ENCODE measurements at regions not wholly inside any gene's neighbourhood (a gene's known extent, or its start where the extent isn't known, plus 50 kb on each side); places are given as distances from the start of the nearest gene placed in this dataset.
"Not testable (repeated sequence)": the region's sequence is repeated elsewhere in the genome, so short reads cannot be mapped to it uniquely, and the experiment has no call there.

GRCh38 chr1:239985044-239985443 is 106.6 kb upstream of the FMN2 start:
- Histone ChIP-seq H3K36me3 (no peaks in the 10 kb centered on the region), H3K27ac (no peak overlapping the region), H3K9me3 (peaks cover 0 to 54% (median 30%) of the 10 kb centered on the region in 8 donors), H3K4me3 (no peak overlapping the region), H3K4me1 (no peaks in the 10 kb centered on the region), H3K27me3 (replicated peaks in 1 of 7) (no peaks in the 10 kb centered on the region)
- TF ChIP-seq POLR2AphosphoS5 (IDR thresholded peaks at IDR 0.05) = no peak
- no peak for TF ChIP-seq POLR2A (IDR thresholded peaks at IDR 0.05)
- DNase-seq = no peak
- intact Hi-C loops (cut with DNase I; ENCODE audit: low total_unique reads) = no loop called here
- WGBS, 5 donors = 81 to 98% (median 95%) methylated on average over 4 of the region's 4 CpGs

GRCh38 chr1:239987103-239987745 is 104.5 kb upstream of the FMN2 start:
- DNase-seq = no peak

GRCh38 chr1:239989990-239990389 is 101.7 kb upstream of the FMN2 start:
- no peaks in the 10 kb centered on the region for H3K4me1 ChIP-seq
- intact Hi-C loops (cut with DNase I; ENCODE audit: low total_unique reads) = no loop called here
- DNase-seq = no peak
- TF ChIP-seq POLR2AphosphoS5 (IDR thresholded peaks at IDR 0.05) (no peak), CTCF (IDR thresholded peaks at IDR 0.05 in 8 of 11, conservative IDR thresholded peaks at IDR 0.05 in 3 of 11) (no peak), POLR2A (IDR thresholded peaks at IDR 0.05) (no peak)
- 65 to 87% (median 79%) methylated on average over 2 of the region's 2 CpGs for WGBS, 5 donors
- H3K27me3 ChIP-seq (replicated peaks in 1 of 7) = peaks cover 0 to 23% (median 0%) of the 10 kb centered on the region in 7 donors
- H3K4me3 ChIP-seq = no peak overlapping the region
- no peaks in the 10 kb centered on the region for H3K36me3 ChIP-seq
- no peak overlapping the region for H3K27ac ChIP-seq
- H3K9me3 ChIP-seq = peaks cover 0 to 18% (median 14%) of the 10 kb centered on the region in 8 donors

More at GRCh38 chr1:239987103-239987745, 104.5 kb upstream of the FMN2 start:
- peak in 7 of 11 experiments; percentile 7 to 61 (median 53) for TF ChIP-seq CTCF (IDR thresholded peaks at IDR 0.05 in 8 of 11, conservative IDR thresholded peaks at IDR 0.05 in 3 of 11)
- TF ChIP-seq POLR2A (IDR thresholded peaks at IDR 0.05) = no peak
- Histone ChIP-seq H3K4me3 (no peak overlapping the region), H3K27me3 (replicated peaks in 1 of 7) (peaks cover 0 to 6% (median 0%) of the 10 kb centered on the region in 7 donors), H3K9me3 (peaks cover 0 to 42% (median 26%) of the 10 kb centered on the region in 8 donors), H3K36me3 (no peaks in the 10 kb centered on the region), H3K27ac (no peak overlapping the region), H3K4me1 (no peaks in the 10 kb centered on the region)
- intact Hi-C loops (cut with DNase I; ENCODE audit: low total_unique reads) = no loop called here
- WGBS, 5 donors = 5 to 13% (median 9%) methylated on average over 2 of the region's 2 CpGs

GRCh38 chr1:239992566-239992965 is 99.1 kb upstream of the FMN2 start:
- H3K27ac ChIP-seq; H3K4me1 ChIP-seq; H3K36me3 ChIP-seq; intact Hi-C loops (cut with DNase I; ENCODE audit: low total_unique reads); H3K4me3 ChIP-seq; H3K9me3 ChIP-seq; DNase-seq: not testable (repeated sequence)
- H3K27me3 ChIP-seq (replicated peaks in 1 of 7) = peaks cover 2 to 48% (median 16%) of the 10 kb centered on the region in 7 donors
- WGBS, 5 donors = 49 to 56% (median 56%) methylated on average over 6 to 8 of the region's 8 CpGs

- TF ChIP-seq CTCF (IDR thresholded peaks at IDR 0.05 in 8 of 11, conservative IDR thresholded peaks at IDR 0.05 in 3 of 11) (no peak), POLR2AphosphoS5 (IDR thresholded peaks at IDR 0.05) (no peak), POLR2A (IDR thresholded peaks at IDR 0.05) (no peak)
- DNase-seq = no peak
- Histone ChIP-seq H3K4me3 (no peak overlapping the region), H3K27me3 (replicated peaks in 1 of 7) (peaks cover 3 to 56% (median 24%) of the 10 kb centered on the region in 7 donors), H3K27ac (no peak overlapping the region), H3K36me3 (no peaks in the 10 kb centered on the region), H3K4me1 (peaks cover 0 to 11% (median 10%) of the 10 kb centered on the region in 6 donors), H3K9me3 (no peaks in the 10 kb centered on the region)
- intact Hi-C loops (cut with DNase I; ENCODE audit: low total_unique reads) = no loop called here
- WGBS, 5 donors = 74 to 84% (median 80%) methylated on average over 4 of the region's 4 CpGs
Observed at GRCh38 chr1:239993366-239993765, 98.3 kb upstream of the FMN2 start.
